Fibroblast of the conjunctiva (primary cell): ENCODE measurements at regions not wholly inside any gene's neighbourhood (a gene's known extent, or its start where the extent isn't known, plus 50 kb on each side); places are given as distances from the start of the nearest gene placed in this dataset.

ENCODE experiments used
- DNase-seq: peaks from one replicate; pipeline ENCODE4 v3.0.0-alpha.2; 2010; ENCODE audit warnings: low read depth

GRCh38 chr6:145400508-145400907 is 334.8 kb downstream of the EPM2A start:
- no peak for DNase-seq

GRCh38 chr6:145405006-145405551 is 330.2 kb downstream of the EPM2A start:
- no peak for DNase-seq

GRCh38 chr6:145406783-145407182 is 328.5 kb downstream of the EPM2A start:
- DNase-seq, result no peak

DNA sequence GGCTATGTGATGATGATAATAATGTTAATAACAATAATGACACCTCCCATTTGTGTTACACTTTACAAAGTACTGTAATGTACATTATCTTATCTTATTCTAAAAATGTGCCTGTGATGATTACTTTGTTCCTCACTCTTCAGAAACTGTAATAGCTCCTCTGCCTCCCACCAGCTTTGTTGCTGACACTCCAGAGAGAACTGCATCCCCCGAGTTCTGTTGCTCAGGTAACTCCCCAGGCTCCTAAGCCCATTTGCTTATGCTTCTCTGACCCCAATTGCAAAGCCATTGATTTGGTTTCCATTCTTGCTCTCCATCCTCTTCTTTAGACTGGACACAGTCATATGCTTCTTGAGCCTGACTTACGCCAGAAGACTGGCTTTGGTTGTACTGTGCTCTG is 319.7 kb downstream of the EPM2A start:
- no peak for DNase-seq

- no peak for DNase-seq
These were observed 314.7 kb downstream of the EPM2A start for GRCh38 chr6:145420599-145420998.

GRCh38 chr6:145423936-145424335 is 311.4 kb downstream of the EPM2A start:
- no peak for DNase-seq

DNA sequence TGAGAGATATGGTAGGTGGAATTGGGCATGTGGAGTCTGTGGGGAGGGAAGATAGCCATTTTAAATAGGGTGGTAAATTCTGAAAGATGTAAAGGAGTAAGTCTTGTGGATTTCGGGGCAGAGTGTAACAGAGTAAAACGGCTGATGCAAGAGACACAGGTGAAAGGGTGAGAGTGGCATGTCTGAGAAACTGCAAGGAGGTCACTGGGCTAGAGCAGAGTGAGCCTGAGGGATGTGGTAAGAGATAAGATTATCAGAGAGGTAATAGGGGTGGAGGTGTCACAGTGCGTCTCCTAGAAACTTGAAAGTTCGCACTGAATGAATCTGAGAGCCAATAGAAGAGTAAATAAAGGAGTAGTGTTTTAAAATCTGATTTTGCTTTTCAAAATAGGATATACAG is 308.1 kb downstream of the EPM2A start:
- no peak for DNase-seq

DNA sequence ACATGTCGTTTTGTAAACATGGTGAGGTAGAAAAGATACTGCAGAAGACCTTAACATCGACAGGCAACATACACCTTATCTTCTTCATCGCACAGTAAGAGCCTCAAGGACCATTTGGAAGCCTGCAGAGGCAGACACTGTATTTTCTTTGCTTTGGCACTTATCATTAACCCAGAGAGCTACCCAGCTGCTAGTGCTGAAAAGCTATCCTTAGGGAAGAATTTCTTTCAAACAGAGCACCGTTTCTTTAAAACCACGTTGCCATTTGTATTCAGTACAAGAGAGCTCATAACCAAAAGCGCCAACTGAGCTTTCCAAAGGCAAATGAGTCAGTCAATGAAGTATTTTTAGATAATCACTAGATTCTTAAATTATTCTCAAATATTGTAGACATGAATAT is 306.6 kb downstream of the EPM2A start:
- DNase-seq, result no peak

DNA sequence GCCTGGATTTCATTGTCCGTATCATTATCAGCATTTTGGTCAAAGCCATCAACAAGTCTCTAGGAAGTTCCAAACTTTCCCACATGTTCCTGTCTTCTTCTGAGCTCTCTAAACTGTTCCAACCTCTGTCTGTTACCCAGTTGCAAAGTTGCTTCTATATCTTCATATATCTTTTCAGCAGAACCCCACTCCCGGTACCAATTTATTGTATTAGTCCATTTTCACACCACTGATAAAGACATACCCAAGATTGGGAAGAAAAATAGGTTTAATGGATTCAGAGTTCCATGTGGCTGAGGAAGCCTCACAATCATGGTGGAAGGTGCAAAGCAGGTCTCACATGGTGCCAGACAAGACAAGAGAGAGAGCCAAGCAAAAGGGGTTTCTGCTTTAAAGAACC is 293.2 kb downstream of the EPM2A start:
- DNase-seq, result no peak

DNA sequence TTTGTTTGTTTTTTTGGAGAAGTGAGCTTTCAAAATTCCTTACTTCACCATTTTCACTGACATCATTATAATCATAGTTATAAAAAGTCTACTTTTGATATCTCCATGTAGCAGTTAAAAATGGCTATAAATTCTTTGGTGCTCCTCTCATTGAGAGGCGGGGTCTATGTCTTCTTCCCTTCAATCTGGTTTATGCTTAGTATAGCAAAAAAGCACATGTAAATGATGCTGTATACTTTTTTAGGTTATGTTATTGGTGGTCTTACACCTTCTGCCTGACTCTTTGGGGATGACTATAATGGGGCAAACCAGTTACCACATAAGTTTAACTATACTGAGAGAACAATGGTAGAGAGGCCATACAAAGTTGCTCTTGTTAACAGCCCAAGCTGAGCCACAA is 289.6 kb downstream of the EPM2A start:
- no peak for DNase-seq

DNA sequence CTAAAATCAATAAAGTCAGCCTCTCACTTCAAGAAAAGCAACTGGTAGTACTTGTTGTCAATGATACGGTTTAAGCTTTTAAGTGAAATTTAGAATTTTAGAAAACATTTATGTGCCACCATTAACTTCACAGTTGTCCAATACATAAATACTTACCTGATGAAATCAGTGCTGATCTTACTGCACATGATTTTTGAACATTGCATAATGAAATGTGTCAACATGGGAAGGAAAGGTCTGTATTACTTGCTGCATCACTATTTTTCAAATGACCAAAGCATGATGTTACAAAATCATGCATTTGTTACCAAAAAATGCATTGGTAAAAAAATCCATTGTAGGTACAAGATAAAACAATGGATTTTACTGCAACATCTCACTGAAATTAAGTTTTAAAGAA is 284.3 kb downstream of the EPM2A start:
- DNase-seq, result no peak

DNA sequence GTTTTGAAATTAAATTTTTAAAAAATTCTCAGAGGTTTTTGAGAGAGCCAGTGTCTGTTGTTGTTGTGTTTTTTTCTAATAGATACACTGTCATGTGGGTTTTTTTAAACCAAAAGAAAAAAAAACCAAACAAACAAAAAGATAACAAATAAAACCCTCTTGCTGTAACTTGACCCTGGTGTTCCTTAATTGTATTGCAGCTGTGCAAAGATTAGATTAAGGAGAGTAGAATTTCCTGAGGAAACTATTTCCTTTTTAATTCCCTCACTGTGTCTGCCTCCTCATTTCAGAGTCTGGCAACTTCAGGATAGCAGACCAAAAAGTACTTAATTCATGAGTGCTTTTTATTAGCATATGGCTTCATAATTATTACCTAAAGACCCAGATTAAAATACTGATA is 281.9 kb downstream of the EPM2A start:
- no peak for DNase-seq

- no peak for DNase-seq
These were observed 281.3 kb downstream of the EPM2A start for GRCh38 chr6:145454006-145454405.

DNA sequence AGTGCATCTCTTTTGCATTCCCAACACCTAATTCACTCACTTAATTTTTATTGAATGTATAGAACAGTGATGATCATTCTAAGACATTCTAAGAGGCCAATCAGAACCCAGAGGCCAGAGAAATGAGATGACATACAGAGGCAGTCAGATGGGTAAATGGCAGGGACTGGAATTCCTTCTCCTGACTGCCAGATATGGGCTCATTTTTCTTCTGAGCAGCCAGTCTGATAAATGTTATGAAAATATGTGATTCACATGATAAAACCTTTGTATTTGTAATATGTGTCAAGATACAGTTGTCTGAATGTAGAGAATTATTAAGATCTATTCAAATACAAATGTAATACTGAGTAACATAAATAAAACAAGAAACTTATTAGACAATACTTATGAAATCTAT is 277.8 kb downstream of the EPM2A start:
- DNase-seq, result no peak

- no peak for DNase-seq
These were observed 266.8 kb downstream of the EPM2A start for GRCh38 chr6:145468534-145468933.

DNA sequence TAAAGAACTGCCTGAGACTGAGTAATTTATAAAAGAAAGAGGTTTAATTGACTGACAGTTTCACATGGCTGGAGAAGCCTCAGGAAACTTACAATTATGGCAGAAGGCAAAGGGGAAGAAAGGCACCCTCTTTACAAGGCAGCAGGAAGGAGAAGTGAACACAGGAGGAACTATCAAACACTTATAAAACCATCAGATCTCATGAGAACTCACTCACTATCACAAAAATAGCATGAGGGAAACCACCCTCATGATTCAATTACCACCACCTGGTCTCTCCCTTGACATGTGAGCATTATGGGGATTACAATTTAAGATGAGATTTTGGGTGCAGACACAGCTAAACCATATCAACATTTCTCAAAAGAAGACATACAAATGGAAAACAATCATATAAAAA is 266.3 kb downstream of the EPM2A start:
- no peak for DNase-seq

DNA sequence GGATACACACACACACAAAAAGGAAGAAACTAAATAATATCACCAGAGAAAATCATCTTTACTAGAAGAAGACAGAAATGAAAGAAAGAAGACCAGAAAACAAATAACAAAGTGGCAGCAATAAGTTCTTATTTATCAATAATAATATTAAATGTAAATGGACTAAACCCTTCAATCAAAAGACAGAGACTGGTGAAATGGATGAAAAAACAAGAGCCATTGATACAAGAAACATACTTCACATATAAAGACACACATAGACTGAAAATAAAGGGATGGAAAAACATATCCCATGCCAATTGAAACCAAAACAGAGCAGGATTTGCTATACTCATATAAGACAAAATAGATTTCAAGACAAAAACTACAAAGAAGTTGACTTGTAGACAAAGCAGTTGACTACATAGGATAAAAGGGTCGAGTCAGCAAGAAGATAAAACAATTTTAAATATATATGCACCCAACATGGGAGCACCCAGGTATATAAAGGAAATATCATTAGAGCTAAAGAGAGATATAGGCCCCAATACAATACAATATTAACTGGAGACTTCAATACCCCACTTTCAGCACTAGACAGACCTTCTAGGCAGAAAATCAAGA is 259.4 kb downstream of the EPM2A start:
- DNase-seq, result no peak

- DNase-seq, result no peak
These were observed 255.3 kb downstream of the EPM2A start for GRCh38 chr6:145480024-145480423.

DNA sequence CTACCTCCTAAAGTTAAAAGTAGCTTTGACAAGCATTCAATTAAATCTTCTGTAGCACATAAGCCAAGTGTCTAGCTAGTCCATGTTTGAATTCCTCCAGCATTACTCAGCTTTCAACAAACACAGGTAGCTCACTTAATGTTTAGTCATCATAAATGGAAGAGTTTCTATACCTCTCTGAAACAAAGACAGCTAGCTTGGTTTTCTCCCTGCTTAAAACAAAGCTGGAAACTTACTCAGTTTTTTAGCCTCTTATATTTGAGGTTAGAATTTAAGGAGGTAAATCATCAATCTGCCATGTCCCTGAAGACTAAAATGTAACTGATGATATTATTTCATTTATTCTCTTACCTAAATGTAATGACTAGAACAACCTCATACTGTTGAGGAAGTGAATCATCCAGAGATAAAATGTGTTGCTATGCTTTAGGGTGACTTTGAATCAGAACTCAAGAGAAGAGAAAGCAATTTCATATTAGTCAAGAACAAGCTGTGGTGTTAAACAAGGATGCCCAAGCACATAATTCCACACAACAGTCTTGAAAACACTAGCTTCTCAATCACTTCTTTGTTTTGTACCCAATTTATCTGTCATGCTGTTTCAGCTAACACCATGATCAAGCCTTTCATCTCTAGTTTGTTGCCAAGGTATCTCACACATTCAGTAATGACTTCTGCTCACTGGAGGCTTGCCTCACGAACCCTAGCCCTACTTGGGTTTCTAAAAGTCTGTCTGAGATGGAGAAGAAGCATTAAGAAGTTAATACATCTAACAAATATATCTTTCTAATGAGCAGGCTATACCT is 251.9 kb downstream of the EPM2A start:
- DNase-seq, result no peak

DNA sequence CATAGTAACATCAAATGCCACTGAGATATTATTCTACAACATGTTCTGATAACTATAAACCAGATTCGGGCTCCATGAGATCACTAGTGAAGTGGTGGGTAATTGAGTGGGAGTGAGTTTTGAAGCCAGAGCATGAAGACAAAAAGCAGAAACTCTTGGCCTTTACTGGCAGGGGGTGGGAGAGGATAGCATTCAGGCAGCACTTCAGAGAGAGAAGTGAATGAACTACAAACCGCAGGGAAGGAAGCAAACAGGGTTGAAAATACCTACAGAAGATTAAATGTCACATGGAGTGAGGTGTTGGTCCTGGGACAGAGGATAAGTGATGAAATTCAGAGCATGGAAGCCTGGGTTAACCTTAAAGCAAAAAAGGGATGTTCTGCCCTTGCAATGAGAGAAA is 250.0 kb downstream of the EPM2A start:
- DNase-seq, result no peak

- DNase-seq, result no peak
These were observed 249.0 kb downstream of the EPM2A start for GRCh38 chr6:145486306-145486705.

- DNase-seq, result no peak
These were observed 245.7 kb downstream of the EPM2A start for GRCh38 chr6:145489583-145489982.

DNA sequence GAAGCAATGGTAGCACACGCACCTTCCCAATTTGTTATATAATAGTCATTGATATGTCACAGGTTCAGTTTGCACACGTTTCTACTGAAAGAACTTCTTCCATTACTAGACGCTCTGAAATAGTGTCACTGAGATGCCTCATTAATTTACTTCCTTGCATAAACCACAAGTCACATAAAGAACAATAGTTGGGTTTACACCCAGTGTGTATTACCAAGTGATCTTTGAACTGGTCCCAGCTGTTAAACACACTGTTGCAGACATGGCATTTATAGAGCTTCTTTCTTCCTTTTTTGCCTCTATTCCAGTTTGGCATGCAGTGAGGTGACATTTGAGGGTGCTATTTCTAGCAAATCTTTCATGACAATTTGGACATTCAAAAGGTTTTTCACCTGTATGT is 245.3 kb downstream of the EPM2A start:
- no peak for DNase-seq

- DNase-seq, result no peak
These were observed 244.2 kb downstream of the EPM2A start for GRCh38 chr6:145491126-145491525.
